Limb (tissue), 2 donors: ENCODE measurements at regions not wholly inside any gene's neighbourhood (a gene's known extent, or its start where the extent isn't known, plus 50 kb on each side); places are given as distances from the start of the nearest gene placed in this dataset.
"Not testable (repeated sequence)": the region's sequence is repeated elsewhere in the genome, so short reads cannot be mapped to it uniquely, and the experiment has no call there.

ENCODE experiments used
- DNase-seq, 2 donors: peaks; one replicate each; pipeline ENCODE4 v3.0.0-alpha.2; 2016; ENCODE audit errors: extremely low spot score in 2 of 2

GRCh38 chr14:86933460-86933859, 1059.5 kb downstream of the GALC start:
- no peak for DNase-seq

GRCh38 chr14:86915406-86915805, 1077.6 kb downstream of the GALC start:
- peak in 1 of 2 donors; percentile 23 for DNase-seq

GRCh38 chr14:86912709-86913108, 1080.3 kb downstream of the GALC start:
- DNase-seq: no peak

GRCh38 chr14:86911486-86911885, 1081.5 kb downstream of the GALC start:
- no peak for DNase-seq

GRCh38 chr14:86905386-86905926, 1087.5 kb downstream of the GALC start:
- DNase-seq: not testable (repeated sequence)

- DNase-seq: no peak
These were observed 1090.6 kb downstream of the GALC start for GRCh38 chr14:86902176-86902950.

GRCh38 chr14:86897704-86898513, 1095.1 kb downstream of the GALC start:
- no peak for DNase-seq

- no peak for DNase-seq
These were observed 1095.8 kb downstream of the GALC start for GRCh38 chr14:86897224-86897623.

GRCh38 chr14:86896701-86897100, 1096.3 kb downstream of the GALC start:
- no peak for DNase-seq

- DNase-seq: no peak
These were observed 1100.6 kb downstream of the GALC start for GRCh38 chr14:86892152-86892956.

GRCh38 chr14:86885280-86885679, 1107.7 kb downstream of the GALC start:
- no peak for DNase-seq

- no peak for DNase-seq
These were observed 1108.5 kb downstream of the GALC start for GRCh38 chr14:86884498-86884897.

- DNase-seq: no peak
These were observed 1110.2 kb downstream of the GALC start for GRCh38 chr14:86882818-86883217.

GRCh38 chr14:86865934-86866333, 1127.0 kb downstream of the GALC start:
- DNase-seq: no peak

GRCh38 chr14:86858591-86858990, 1134.4 kb downstream of the GALC start:
- DNase-seq: no peak

- peak in 1 of 2 donors; percentile 42 for DNase-seq
These were observed 1135.0 kb downstream of the GALC start for GRCh38 chr14:86858031-86858430.

- no peak for DNase-seq
These were observed 1140.5 kb downstream of the GALC start for GRCh38 chr14:86852530-86852929.

GRCh38 chr14:86847140-86847539, 1145.8 kb downstream of the GALC start:
- no peak for DNase-seq

GRCh38 chr14:86838363-86838762, 1154.6 kb downstream of the GALC start:
- no peak for DNase-seq

- no peak for DNase-seq
These were observed 1166.3 kb downstream of the GALC start for GRCh38 chr14:86826661-86827060.

GRCh38 chr14:86824167-86824566, 1168.8 kb downstream of the GALC start:
- DNase-seq: no peak

GRCh38 chr14:86823581-86823980, 1169.4 kb downstream of the GALC start:
- no peak for DNase-seq
